ENCODE measurements at regions not wholly inside any gene's neighbourhood (a gene's known extent, or its start where the extent isn't known, plus 50 kb on each side); places are given as distances from the start of the nearest gene placed in this dataset.

DNA sequence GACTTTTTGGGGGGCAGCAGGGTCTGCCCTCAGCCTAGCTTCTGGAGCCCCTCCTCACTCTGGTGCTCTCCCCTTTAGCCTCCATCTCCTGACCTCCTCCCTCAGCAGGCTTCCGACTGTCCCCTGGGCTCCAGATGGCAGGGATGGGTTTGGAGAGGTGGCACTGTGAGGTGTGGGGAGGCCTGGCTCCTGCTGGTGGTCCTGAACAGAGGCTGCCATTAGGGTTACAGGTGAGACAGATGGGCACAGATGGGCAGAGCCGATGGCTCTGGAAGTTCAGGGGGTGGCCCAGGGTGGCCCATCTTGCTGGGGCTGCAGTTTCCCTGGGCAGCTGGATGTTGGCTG is 68.5 kb upstream of the BEGAIN start:
- H2AFZ ChIP-seq (ENCODE audit: insufficient read depth, low read length, poor library complexity): no peak overlapping the region
- no peaks in the 10 kb centered on the region for H3K9me3 ChIP-seq (ENCODE audit: insufficient read depth, low read depth, low read length)
- no peaks in the 10 kb centered on the region for H3K79me2 ChIP-seq (ENCODE audit: control insufficient read depth, insufficient read depth, low read length, poor library complexity)
- no peak overlapping the region for H2BK5ac ChIP-seq (ENCODE audit: low read depth, low read length, poor library complexity)
- H4K8ac ChIP-seq (ENCODE audit: low read depth, low read length): no peak overlapping the region
- no peak for DNase-seq
- no peaks in the 10 kb centered on the region for H3K27me3 ChIP-seq (ENCODE audit: insufficient read depth, low read length)
- H3K4me3 ChIP-seq (ENCODE audit: low read depth, low read length): no peak overlapping the region
- no peak overlapping the region for H2AK5ac ChIP-seq (ENCODE audit: low read length)
- H3K27ac ChIP-seq (ENCODE audit: low read depth, low read length): no peak overlapping the region
- WGBS (ENCODE audit: extremely low coverage, insufficient coverage, insufficient read length): no CpG with 5 or more reads among the region's 2 CpGs
- H4K12ac ChIP-seq (ENCODE audit: low read depth, low read length): no peak overlapping the region
- H3K4ac ChIP-seq (ENCODE audit: low read depth, low read length): no peak overlapping the region
- no peak overlapping the region for H3K18ac ChIP-seq (ENCODE audit: low read length)
- H3K4me1 ChIP-seq (ENCODE audit: control insufficient read depth in 1 of 2, insufficient read depth in 2 of 2, low read length in 2 of 2): peaks cover 0 to 4% of the 10 kb centered on the region in 2 experiments
- no peak overlapping the region for H3K9ac ChIP-seq (ENCODE audit: low read length)
- no peak overlapping the region for H3K23ac ChIP-seq (ENCODE audit: low read length)
- H3K79me1 ChIP-seq (ENCODE audit: low read length): no peaks in the 10 kb centered on the region
- no peak overlapping the region for H3K14ac ChIP-seq (ENCODE audit: low read length)
- no peak overlapping the region for H3K4me2 ChIP-seq (ENCODE audit: low read length)
- H2BK12ac ChIP-seq (ENCODE audit: low read length): no peak overlapping the region
- no peak overlapping the region for H4K91ac ChIP-seq (ENCODE audit: low read depth, low read length)
- H3K36me3 ChIP-seq (ENCODE audit: control insufficient read depth in 1 of 2, insufficient read depth in 2 of 2, low read length in 2 of 2): no peaks in the 10 kb centered on the region
- H2BK120ac ChIP-seq (ENCODE audit: insufficient read depth, low read length, poor library complexity): no peak overlapping the region

DNA sequence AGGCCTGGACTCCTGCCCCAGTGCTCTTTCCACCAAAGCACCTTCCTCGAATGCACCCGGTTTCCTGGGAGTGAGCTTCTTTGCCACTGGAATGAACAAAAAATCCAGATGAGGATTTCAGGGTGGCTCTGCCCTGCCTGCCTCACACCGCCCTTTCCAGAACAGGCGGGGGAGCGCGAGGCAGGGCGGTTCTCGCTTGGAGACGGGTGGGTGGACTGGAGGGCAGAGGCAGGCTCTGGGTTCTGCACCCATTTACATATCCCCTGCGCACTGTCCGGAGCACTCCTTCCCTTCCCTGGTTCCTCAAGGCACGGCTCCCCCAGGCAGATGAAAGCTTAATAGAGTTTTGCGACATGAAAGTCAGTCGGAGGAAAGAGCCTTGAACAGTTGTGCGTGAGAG is 69.7 kb upstream of the DLK1 start:
- no peak overlapping the region for H4K8ac ChIP-seq (ENCODE audit: low read depth, low read length)
- no peak overlapping the region for H3K27ac ChIP-seq (ENCODE audit: low read depth, low read length)
- H3K18ac ChIP-seq (ENCODE audit: low read length): no peak overlapping the region
- H3K79me1 ChIP-seq (ENCODE audit: low read length): no peaks in the 10 kb centered on the region
- H3K9me3 ChIP-seq (ENCODE audit: insufficient read depth, low read depth, low read length): no peaks in the 10 kb centered on the region
- no peaks in the 10 kb centered on the region for H3K79me2 ChIP-seq (ENCODE audit: control insufficient read depth, insufficient read depth, low read length, poor library complexity)
- no peak overlapping the region for H2BK5ac ChIP-seq (ENCODE audit: low read depth, low read length, poor library complexity)
- no peaks in the 10 kb centered on the region for H3K36me3 ChIP-seq (ENCODE audit: control insufficient read depth in 1 of 2, insufficient read depth in 2 of 2, low read length in 2 of 2)
- H3K4me3 ChIP-seq (ENCODE audit: low read depth, low read length): no peak overlapping the region
- peaks cover 0 to 4% of the 10 kb centered on the region in 2 experiments for H3K4me1 ChIP-seq (ENCODE audit: control insufficient read depth in 1 of 2, insufficient read depth in 2 of 2, low read length in 2 of 2)
- no peak overlapping the region for H2BK12ac ChIP-seq (ENCODE audit: low read length)
- no peaks in the 10 kb centered on the region for H3K27me3 ChIP-seq (ENCODE audit: insufficient read depth, low read length)
- no peak overlapping the region for H2AK5ac ChIP-seq (ENCODE audit: low read length)
- WGBS (ENCODE audit: extremely low coverage, insufficient coverage, insufficient read length): no CpG with 5 or more reads among the region's 15 CpGs
- no peak overlapping the region for H4K91ac ChIP-seq (ENCODE audit: low read depth, low read length)
- H3K14ac ChIP-seq (ENCODE audit: low read length): no peak overlapping the region
- no peak overlapping the region for H4K12ac ChIP-seq (ENCODE audit: low read depth, low read length)
- DNase-seq: no peak
- no peak overlapping the region for H2AFZ ChIP-seq (ENCODE audit: insufficient read depth, low read length, poor library complexity)
- H2BK120ac ChIP-seq (ENCODE audit: insufficient read depth, low read length, poor library complexity): no peak overlapping the region
- no peak overlapping the region for H3K23ac ChIP-seq (ENCODE audit: low read length)
- H3K4me2 ChIP-seq (ENCODE audit: low read length): no peak overlapping the region
- H3K4ac ChIP-seq (ENCODE audit: low read depth, low read length): no peak overlapping the region
- H3K9ac ChIP-seq (ENCODE audit: low read length): no peak overlapping the region

DNA sequence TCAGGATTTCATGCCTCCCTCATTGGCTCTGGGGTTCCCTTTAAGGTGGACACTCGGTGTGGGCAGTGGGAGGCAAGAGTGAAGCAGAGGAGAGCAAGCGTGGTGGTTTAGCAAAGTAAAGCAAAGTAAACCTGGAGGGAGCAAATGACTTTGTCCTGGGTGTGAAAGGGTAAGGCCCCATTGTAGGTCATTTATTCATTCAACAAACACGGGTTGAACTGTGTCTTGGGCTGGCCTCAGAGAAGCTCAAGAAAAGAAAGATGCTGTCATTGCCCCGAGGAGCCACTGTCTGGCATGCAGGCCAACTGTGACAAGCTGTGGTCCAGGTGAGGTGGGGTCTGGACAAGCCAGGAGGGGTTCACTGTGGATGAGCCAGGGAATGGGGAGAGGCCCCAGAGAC is 68.9 kb upstream of the DLK1 start:
- Histone ChIP-seq H3K27me3 (ENCODE audit: insufficient read depth, low read length) (no peaks in the 10 kb centered on the region), H3K9me3 (ENCODE audit: insufficient read depth, low read depth, low read length) (no peaks in the 10 kb centered on the region), H4K12ac (ENCODE audit: low read depth, low read length) (no peak overlapping the region), H3K14ac (ENCODE audit: low read length) (no peak overlapping the region), H3K79me1 (ENCODE audit: low read length) (no peaks in the 10 kb centered on the region), H3K18ac (ENCODE audit: low read length) (no peak overlapping the region), H3K4me1 (ENCODE audit: control insufficient read depth in 1 of 2, insufficient read depth in 2 of 2, low read length in 2 of 2) (peaks cover 0 to 4% of the 10 kb centered on the region in 2 experiments), H3K4ac (ENCODE audit: low read depth, low read length) (no peak overlapping the region), H3K9ac (ENCODE audit: low read length) (no peak overlapping the region), H3K4me2 (ENCODE audit: low read length) (no peak overlapping the region), H3K4me3 (ENCODE audit: low read depth, low read length) (no peak overlapping the region), H3K79me2 (ENCODE audit: control insufficient read depth, insufficient read depth, low read length, poor library complexity) (no peaks in the 10 kb centered on the region), H4K91ac (ENCODE audit: low read depth, low read length) (no peak overlapping the region), H2AK5ac (ENCODE audit: low read length) (no peak overlapping the region), H3K27ac (ENCODE audit: low read depth, low read length) (no peak overlapping the region), H3K36me3 (ENCODE audit: control insufficient read depth in 1 of 2, insufficient read depth in 2 of 2, low read length in 2 of 2) (no peaks in the 10 kb centered on the region), H3K23ac (ENCODE audit: low read length) (no peak overlapping the region), H2BK12ac (ENCODE audit: low read length) (no peak overlapping the region), H2BK120ac (ENCODE audit: insufficient read depth, low read length, poor library complexity) (no peak overlapping the region), H2BK5ac (ENCODE audit: low read depth, low read length, poor library complexity) (no peak overlapping the region), H4K8ac (ENCODE audit: low read depth, low read length) (no peak overlapping the region), H2AFZ (ENCODE audit: insufficient read depth, low read length, poor library complexity) (no peak overlapping the region)
- no peak for DNase-seq
- no CpG with 5 or more reads among the region's 4 CpGs for WGBS (ENCODE audit: extremely low coverage, insufficient coverage, insufficient read length)

DNA sequence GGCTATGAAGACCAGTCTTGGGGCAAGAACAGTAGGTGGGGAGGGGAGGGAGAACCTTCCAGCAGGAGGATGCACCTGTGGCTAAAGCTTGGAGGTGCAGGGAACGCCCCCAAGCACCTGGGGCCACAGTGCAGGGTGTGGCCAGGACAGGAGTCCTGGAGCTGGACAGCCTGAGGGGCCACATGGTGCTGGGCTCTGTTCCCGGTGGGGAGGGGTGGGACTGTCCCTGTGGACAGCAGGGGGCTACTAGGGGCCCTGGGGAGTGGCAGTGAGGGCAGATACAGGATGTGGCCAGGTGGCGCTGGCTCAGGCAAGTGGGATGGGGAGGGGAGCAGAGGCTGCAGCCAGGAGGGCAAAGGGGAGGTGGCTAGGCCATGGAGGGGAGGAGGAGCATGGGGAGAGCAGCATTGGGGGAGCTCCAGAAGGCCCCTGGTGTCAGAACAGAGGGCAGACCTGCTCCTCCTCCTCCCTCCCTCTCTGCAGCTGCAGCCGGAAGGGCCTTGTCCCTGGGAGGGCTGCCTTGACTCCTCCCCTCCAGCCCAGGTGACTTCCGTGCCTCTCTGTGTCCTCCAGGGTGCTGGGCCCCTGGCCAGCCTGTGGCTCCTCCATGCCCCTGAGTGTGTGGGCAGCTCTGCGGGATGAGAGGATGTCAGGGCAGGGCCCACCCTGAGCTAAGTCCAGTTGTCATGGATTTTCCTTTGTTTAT is 68.4 kb upstream of the DLK1 start:
- H4K8ac ChIP-seq (ENCODE audit: low read depth, low read length): no peak overlapping the region
- peaks cover 0 to 4% of the 10 kb centered on the region in 2 experiments for H3K4me1 ChIP-seq (ENCODE audit: control insufficient read depth in 1 of 2, insufficient read depth in 2 of 2, low read length in 2 of 2)
- no peak overlapping the region for H3K4me2 ChIP-seq (ENCODE audit: low read length)
- no peaks in the 10 kb centered on the region for H3K79me1 ChIP-seq (ENCODE audit: low read length)
- H2BK5ac ChIP-seq (ENCODE audit: low read depth, low read length, poor library complexity): no peak overlapping the region
- H4K12ac ChIP-seq (ENCODE audit: low read depth, low read length): no peak overlapping the region
- no CpG with 5 or more reads among the region's 6 CpGs for WGBS (ENCODE audit: extremely low coverage, insufficient coverage, insufficient read length)
- no peak overlapping the region for H3K27ac ChIP-seq (ENCODE audit: low read depth, low read length)
- H4K91ac ChIP-seq (ENCODE audit: low read depth, low read length): no peak overlapping the region
- no peak overlapping the region for H3K4ac ChIP-seq (ENCODE audit: low read depth, low read length)
- H3K23ac ChIP-seq (ENCODE audit: low read length): no peak overlapping the region
- no peak overlapping the region for H2AK5ac ChIP-seq (ENCODE audit: low read length)
- no peak overlapping the region for H3K4me3 ChIP-seq (ENCODE audit: low read depth, low read length)
- H3K27me3 ChIP-seq (ENCODE audit: insufficient read depth, low read length): no peaks in the 10 kb centered on the region
- H2AFZ ChIP-seq (ENCODE audit: insufficient read depth, low read length, poor library complexity): no peak overlapping the region
- no peak overlapping the region for H2BK12ac ChIP-seq (ENCODE audit: low read length)
- no peak overlapping the region for H3K9ac ChIP-seq (ENCODE audit: low read length)
- H3K18ac ChIP-seq (ENCODE audit: low read length): no peak overlapping the region
- no peaks in the 10 kb centered on the region for H3K36me3 ChIP-seq (ENCODE audit: control insufficient read depth in 1 of 2, insufficient read depth in 2 of 2, low read length in 2 of 2)
- H3K14ac ChIP-seq (ENCODE audit: low read length): no peak overlapping the region
- H3K79me2 ChIP-seq (ENCODE audit: control insufficient read depth, insufficient read depth, low read length, poor library complexity): no peaks in the 10 kb centered on the region
- no peak for DNase-seq
- H3K9me3 ChIP-seq (ENCODE audit: insufficient read depth, low read depth, low read length): no peaks in the 10 kb centered on the region
- H2BK120ac ChIP-seq (ENCODE audit: insufficient read depth, low read length, poor library complexity): no peak overlapping the region

Data from trophoblast cell (in vitro differentiated cells and primary cell).